PC-3 (cell line): ENCODE measurements at regions not wholly inside any gene's neighbourhood (a gene's known extent, or its start where the extent isn't known, plus 50 kb on each side); places are given as distances from the start of the nearest gene placed in this dataset.
A peak's percentile ranks its signal among the peaks of the same experiment; 100 is the strongest.

ENCODE experiments used
- ATAC-seq: fragments of 200-7000 bp; cut with Tn5 transposase; 2 replicates; pipeline ENCODE4 v1.9.1; 2020; ENCODE audit warnings: mild to moderate bottlenecking, moderate library complexity
- BruUV-seq: library from RNA; stranded (reverse); fragments of 400-500 nt; replicated peaks from 2 replicates; lab custom pipeline; 2021; lab: Mats Ljungman, UMichigan
- CTCF ChIA-PET: fragments of 300-600 bp; sonication (Branson Sonifier 250); formaldehyde crosslinking; loops from one replicate; lab custom pipeline; 2022; ENCODE audit warnings: antibody characterized with exemption; lab: Charles Lee
- POLR2A ChIA-PET: fragments of 300-600 bp; sonication (Branson Sonifier 250); formaldehyde crosslinking; loops from one replicate; lab custom pipeline; 2022; ENCODE audit warnings: antibody characterized with exemption; ENCODE audit not compliant: unreplicated experiment; lab: Charles Lee
- DNase-seq: peaks from one replicate; pipeline ENCODE4 v3.0.0-alpha.2; 2015
- H2AFZ ChIP-seq: fragments of 300-600 bp; sonication (generic); 2 replicates; pipeline ENCODE4 v1.6.0; 2016; ENCODE audit warnings: antibody characterized with exemption, low read length
- H3F3A ChIP-seq: fragments of 300-600 bp; sonication (generic); one replicate; pipeline ENCODE4 v1.6.0; 2017; ENCODE audit warnings: antibody characterized with exemption, low read length, control low read depth, mild to moderate bottlenecking; ENCODE audit not compliant: unreplicated experiment
- H3K27ac ChIP-seq: fragments of 300-600 bp; sonication (generic); 2 replicates; pipeline ENCODE4 v1.5.1; 2016; ENCODE audit warnings: mild to moderate bottlenecking, low read length
- H3K27me3 ChIP-seq: fragments of 300-600 bp; sonication (generic); 2 replicates; pipeline ENCODE4 v1.6.1; 2016; ENCODE audit warnings: low read length, mixed read lengths
- H3K36me3 ChIP-seq: fragments of 300-600 bp; sonication (generic); 2 replicates; pipeline ENCODE4 v1.6.1; 2016; ENCODE audit warnings: low read depth, mixed run types, low read length, mixed read lengths
- H3K4me1 ChIP-seq: fragments of 300-600 bp; sonication (generic); 2 replicates; pipeline ENCODE4 v1.5.1; 2016; ENCODE audit warnings: low read length; ENCODE audit not compliant: insufficient read depth
- H3K4me2 ChIP-seq: fragments of 300-600 bp; sonication (generic); 2 replicates; pipeline ENCODE4 v1.6.0; 2016; ENCODE audit warnings: low read length
- H3K4me3 ChIP-seq: fragments of 300-600 bp; sonication (generic); 2 replicates; pipeline ENCODE4 v1.5.1; 2016; ENCODE audit warnings: mild to moderate bottlenecking, low read length, mixed read lengths
- H3K79me2 ChIP-seq: fragments of 300-600 bp; sonication (generic); 2 replicates; pipeline ENCODE4 v1.6.1; 2017; ENCODE audit warnings: low read length, mixed read lengths
- H3K9ac ChIP-seq: fragments of 300-600 bp; sonication (generic); 2 replicates; pipeline ENCODE4 v1.6.0; 2016; ENCODE audit warnings: mild to moderate bottlenecking, low read length
- H3K9me2 ChIP-seq: fragments of 300-600 bp; sonication (generic); replicated peaks from 2 replicates; pipeline ENCODE4 v1.6.1; 2016; ENCODE audit warnings: mixed run types, low read length, mixed read lengths
- H3K9me3 ChIP-seq: fragments of 300-600 bp; sonication (generic); 2 replicates; pipeline ENCODE4 v1.6.1; 2016; ENCODE audit warnings: low read length, mixed read lengths
- H4K20me1 ChIP-seq: fragments of 300-600 bp; sonication (generic); 2 replicates; pipeline ENCODE4 v1.6.1; 2016; ENCODE audit warnings: low read length, mixed read lengths
- CTCF ChIP-seq: fragments of 300-600 bp; sonication (generic); conservative IDR thresholded peaks from 2 replicates; pipeline ENCODE4 v1.5.1; 2017; ENCODE audit warnings: antibody characterized with exemption, low read depth, mild to moderate bottlenecking, low read length
- EZH2 ChIP-seq: fragments of 300-600 bp; sonication (generic); IDR thresholded peaks from one replicate; pipeline ENCODE4 v1.6.1; 2017; ENCODE audit warnings: antibody characterized with exemption, mild to moderate bottlenecking, low read length; ENCODE audit not compliant: unreplicated experiment
- EZH2phosphoT487 ChIP-seq: fragments of 300-600 bp; sonication (generic); IDR thresholded peaks from 2 replicates; pipeline ENCODE4 v1.6.1; 2018; ENCODE audit warnings: mild to moderate bottlenecking, antibody characterized with exemption, low read length, borderline replicate concordance
- intact Hi-C: fragments of 100-400 bp; cut with micrococcal nuclease; formaldehyde crosslinking; loops from 2 replicates; pipeline ENCODE4 v1.9.0; 2023

GRCh38 chr22:44624689-44625420 lies 77.1 kb upstream of the PRR5 start:
- Histone ChIP-seq H3K36me3 (no peaks in the 10 kb centered on the region; the same call in 1 of the 2 replicates), H3K4me2 (no peak overlapping the region), H3K4me3 (no peak overlapping the region), H3K9me3 (no peaks in the 10 kb centered on the region), H3K9ac (no peak overlapping the region), H3K27ac (no peak overlapping the region), H3K79me2 (no peaks in the 10 kb centered on the region), H3K9me2 (no peaks in the 10 kb centered on the region), H3K27me3 (no peaks in the 10 kb centered on the region), H2AFZ (no peak overlapping the region), H4K20me1 (no peaks in the 10 kb centered on the region), H3K4me1 (no peaks in the 10 kb centered on the region), H3F3A (no peaks in the 10 kb centered on the region)
- DNase-seq (no peak), ATAC-seq (no peak)
- POLR2A ChIA-PET, result no interaction called here
- no TSS peak for BruUV-seq
- CTCF ChIA-PET, result no interaction called here
- TF ChIP-seq EZH2phosphoT487 (no peak), EZH2 (no peak), CTCF (no peak)
- intact Hi-C loops, result loop anchor here (10.0 kb wide), 1 partner anchor 290 kb away; no protein-coding TSS in a partner anchor

GRCh38 chr22:44623771-44624510 lies 78.1 kb upstream of the PRR5 start:
- Histone ChIP-seq H4K20me1 (no peaks in the 10 kb centered on the region), H3K27me3 (no peaks in the 10 kb centered on the region), H3K4me1 (no peaks in the 10 kb centered on the region), H2AFZ (no peak overlapping the region), H3K79me2 (no peaks in the 10 kb centered on the region), H3K9me3 (no peaks in the 10 kb centered on the region), H3K27ac (no peak overlapping the region), H3K36me3 (no peaks in the 10 kb centered on the region; the same call in 1 of the 2 replicates), H3F3A (no peaks in the 10 kb centered on the region), H3K4me2 (peak overlapping the region; percentile 38; the same call in 1 of the 2 replicates), H3K9me2 (no peaks in the 10 kb centered on the region), H3K9ac (no peak overlapping the region), H3K4me3 (no peak overlapping the region)
- peak; percentile 60 for ATAC-seq
- ChIA-PET CTCF (no interaction called here), POLR2A (no interaction called here)
- peak; percentile 48 for DNase-seq
- no TSS peak for BruUV-seq
- TF ChIP-seq EZH2 (no peak), CTCF (peak; percentile 61)
- intact Hi-C loops, result loop anchor here (10.0 kb wide), 1 partner anchor 289 kb away; no protein-coding TSS in a partner anchor
